ENCODE measurements at regions not wholly inside any gene's neighbourhood (a gene's known extent, or its start where the extent isn't known, plus 50 kb on each side); places are given as distances from the start of the nearest gene placed in this dataset.
"Not testable (repeated sequence)": the region's sequence is repeated elsewhere in the genome, so short reads cannot be mapped to it uniquely, and the experiment has no call there.

GRCh38 chrX:44096666-44097065 lies 123.5 kb upstream of the NDP start:
- DNase-seq = no peak

- DNase-seq = no peak
Measured at GRCh38 chrX:44094821-44095530, 121.8 kb upstream of the NDP start.

GRCh38 chrX:44093431-44093830 lies 120.2 kb upstream of the NDP start:
- DNase-seq = no peak

GRCh38 chrX:44092778-44093177 lies 119.6 kb upstream of the NDP start:
- no peak for DNase-seq

- no peak for DNase-seq
Measured at GRCh38 chrX:44088510-44089144, 115.4 kb upstream of the NDP start.

- no peak for DNase-seq
Measured at GRCh38 chrX:44085209-44085608, 112.0 kb upstream of the NDP start.

GRCh38 chrX:44082829-44083228 lies 109.6 kb upstream of the NDP start:
- no peak for DNase-seq

GRCh38 chrX:44080083-44080482 lies 106.9 kb upstream of the NDP start:
- no peak for DNase-seq

GRCh38 chrX:44072631-44073030 lies 99.4 kb upstream of the NDP start:
- DNase-seq = no peak

GRCh38 chrX:44071847-44072551 lies 98.8 kb upstream of the NDP start:
- DNase-seq = peak in 3 of 51 donors; percentile 0

GRCh38 chrX:44071070-44071645 lies 98.0 kb upstream of the NDP start:
- DNase-seq = no peak

- DNase-seq = no peak
Measured at GRCh38 chrX:44068043-44068442, 94.9 kb upstream of the NDP start.

GRCh38 chrX:44063606-44064005 lies 90.4 kb upstream of the NDP start:
- no peak for DNase-seq

- DNase-seq = no peak
Measured at GRCh38 chrX:44062840-44063239, 89.7 kb upstream of the NDP start.

- DNase-seq = no peak
Measured at GRCh38 chrX:44061968-44062614, 88.9 kb upstream of the NDP start.

- no peak for DNase-seq
Measured at GRCh38 chrX:44060221-44060620, 87.0 kb upstream of the NDP start.

GRCh38 chrX:44058339-44058738 lies 85.1 kb upstream of the NDP start:
- DNase-seq = no peak

GRCh38 chrX:44055638-44056037 lies 82.4 kb upstream of the NDP start:
- DNase-seq = no peak

- DNase-seq = no peak
Measured at GRCh38 chrX:44054863-44055601, 81.8 kb upstream of the NDP start.

GRCh38 chrX:44045106-44045505 lies 71.9 kb upstream of the NDP start:
- DNase-seq = not testable (repeated sequence)

- DNase-seq = no peak
Measured at GRCh38 chrX:44043496-44043895, 70.3 kb upstream of the NDP start.
